ENCODE measurements at regions not wholly inside any gene's neighbourhood (a gene's known extent, or its start where the extent isn't known, plus 50 kb on each side); places are given as distances from the start of the nearest gene placed in this dataset.

GRCh38 chr1:98374098-98374497 lies 287.4 kb upstream of the SNX7 start:
- FAIRE-seq = peak; percentile 45

- no peak for FAIRE-seq
Measured at GRCh38 chr1:98373056-98373455, 288.5 kb upstream of the SNX7 start.

GRCh38 chr1:98371764-98372163 lies 289.8 kb upstream of the SNX7 start:
- no peak for FAIRE-seq

GRCh38 chr1:98369463-98369862 lies 292.1 kb upstream of the SNX7 start:
- no peak for FAIRE-seq

GRCh38 chr1:98368995-98369394 lies 292.5 kb upstream of the SNX7 start:
- FAIRE-seq = no peak

- no peak for FAIRE-seq
Measured at GRCh38 chr1:98367426-98367825, 294.1 kb upstream of the SNX7 start.

- FAIRE-seq = no peak
Measured at GRCh38 chr1:98366343-98366742, 295.2 kb upstream of the SNX7 start.

GRCh38 chr1:98364544-98364943 lies 297.0 kb upstream of the SNX7 start:
- FAIRE-seq = no peak

- no peak for FAIRE-seq
Measured at GRCh38 chr1:98360864-98361263, 300.7 kb upstream of the SNX7 start.

GRCh38 chr1:98355656-98356383 lies 305.7 kb upstream of the SNX7 start:
- FAIRE-seq = no peak

GRCh38 chr1:98352378-98352777 lies 309.1 kb upstream of the SNX7 start:
- FAIRE-seq = no peak

- no peak for FAIRE-seq
Measured at GRCh38 chr1:98351561-98351960, 310.0 kb upstream of the SNX7 start.

- no peak for FAIRE-seq
Measured at GRCh38 chr1:98345417-98345816, 316.1 kb upstream of the SNX7 start.

- FAIRE-seq = no peak
Measured at GRCh38 chr1:98344731-98345130, 316.8 kb upstream of the SNX7 start.

GRCh38 chr1:98342566-98342965 lies 319.0 kb upstream of the SNX7 start:
- FAIRE-seq = no peak

GRCh38 chr1:98340511-98340910 lies 321.0 kb upstream of the SNX7 start:
- FAIRE-seq = no peak

- FAIRE-seq = no peak
Measured at GRCh38 chr1:98336472-98337083, 324.9 kb upstream of the SNX7 start.

GRCh38 chr1:98333936-98334335 lies 327.6 kb upstream of the SNX7 start:
- FAIRE-seq = no peak

- FAIRE-seq = no peak
Measured at GRCh38 chr1:98333406-98333805, 328.1 kb upstream of the SNX7 start.

GRCh38 chr1:98331718-98332311 lies 329.7 kb upstream of the SNX7 start:
- no peak for FAIRE-seq

GRCh38 chr1:98331243-98331642 lies 330.3 kb upstream of the SNX7 start:
- FAIRE-seq = no peak

GRCh38 chr1:98330224-98330623 lies 331.3 kb upstream of the SNX7 start:
- no peak for FAIRE-seq

- no peak for FAIRE-seq
Measured at GRCh38 chr1:98328855-98329254, 332.7 kb upstream of the SNX7 start.

- FAIRE-seq = no peak
Measured at GRCh38 chr1:98327220-98327861, 334.2 kb upstream of the SNX7 start.
